ENCODE measurements at regions not wholly inside any gene's neighbourhood (a gene's known extent, or its start where the extent isn't known, plus 50 kb on each side); places are given as distances from the start of the nearest gene placed in this dataset.

GRCh38 chr3:67781871-67782270 is 127.5 kb upstream of the SUCLG2 start:
- DNase-seq, result no peak

DNA sequence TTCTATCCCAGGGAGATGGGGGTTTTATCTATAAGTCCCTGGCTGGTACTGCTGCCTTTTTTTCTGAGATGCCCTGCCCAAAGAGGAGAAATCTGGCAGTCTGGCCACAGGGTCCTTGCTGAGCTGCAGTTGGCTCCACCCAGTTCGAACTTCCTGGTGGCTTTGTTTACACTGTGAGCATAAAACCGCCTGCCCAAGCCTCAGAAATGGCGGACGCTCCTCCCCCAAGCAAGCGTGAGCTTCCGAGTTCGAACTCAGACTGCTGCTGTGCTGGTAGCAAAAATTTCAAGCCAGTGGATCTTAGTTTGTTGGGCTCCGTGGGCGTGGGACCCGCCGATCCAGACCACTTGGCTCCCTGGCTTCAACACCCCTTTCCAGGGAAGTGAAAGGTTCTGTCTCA is 126.8 kb upstream of the SUCLG2 start:
- DNase-seq, result no peak

DNA sequence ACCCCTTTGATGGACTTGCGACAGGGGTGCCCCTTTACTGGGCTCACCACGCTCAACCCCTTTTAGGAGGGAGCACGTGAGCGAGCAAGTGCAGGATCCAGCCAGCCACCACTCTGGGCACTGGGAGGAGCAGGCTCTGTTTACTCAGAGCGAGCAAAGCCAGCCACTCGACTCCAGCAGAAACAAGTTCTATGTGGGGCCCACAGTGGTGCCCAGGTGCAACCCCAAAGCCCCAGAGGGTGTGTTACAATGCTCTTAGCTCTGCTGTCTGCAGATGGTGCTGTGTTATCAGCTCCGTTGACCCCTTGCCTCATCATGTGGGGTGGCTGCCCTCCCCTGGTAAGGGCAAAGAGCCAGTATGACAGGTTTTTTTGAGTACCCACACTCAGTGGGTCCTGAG is 120.3 kb upstream of the SUCLG2 start:
- no peak for DNase-seq

DNA sequence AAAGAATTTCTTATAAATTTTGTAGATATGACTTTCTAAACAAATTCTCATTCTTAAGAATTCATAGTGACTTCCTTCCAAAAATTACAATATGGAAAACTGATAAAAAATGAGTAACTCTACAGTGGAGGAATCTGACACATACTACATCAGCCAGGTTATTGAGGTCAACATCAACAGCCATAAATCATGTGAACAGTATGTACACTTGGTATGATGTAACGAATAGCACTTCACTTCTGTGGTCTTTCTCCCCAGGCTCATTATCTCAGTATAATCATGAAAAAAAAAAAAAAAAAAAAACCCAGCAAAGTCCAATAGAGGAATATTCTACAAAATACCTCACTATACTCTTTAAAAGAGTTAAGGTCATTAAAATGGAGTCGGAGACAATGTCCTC is 111.2 kb upstream of the SUCLG2 start:
- DNase-seq, result no peak

GRCh38 chr3:67745296-67745695 is 90.9 kb upstream of the SUCLG2 start:
- no peak for DNase-seq

DNA sequence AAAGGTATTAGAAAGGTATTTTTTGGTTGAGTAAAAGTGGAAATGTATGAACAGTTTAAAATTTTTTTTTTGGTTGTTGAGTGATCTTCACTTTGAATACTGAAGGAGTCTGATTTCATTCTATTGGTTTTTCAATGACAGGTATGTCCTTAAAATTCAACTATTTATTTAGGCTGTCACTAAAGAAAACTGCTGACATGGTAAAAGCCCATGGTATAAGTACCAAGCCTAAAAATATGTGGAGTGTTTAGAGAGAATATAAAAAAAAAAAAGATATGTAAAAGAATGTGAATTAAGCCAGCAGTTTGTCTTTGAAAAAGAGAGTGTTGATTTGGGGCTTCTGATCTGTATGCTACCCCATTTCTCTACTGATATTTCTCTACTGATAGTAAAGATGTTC is 90.3 kb upstream of the SUCLG2 start:
- no peak for DNase-seq

GRCh38 chr3:67739851-67740250 is 85.4 kb upstream of the SUCLG2 start:
- no peak for DNase-seq

DNA sequence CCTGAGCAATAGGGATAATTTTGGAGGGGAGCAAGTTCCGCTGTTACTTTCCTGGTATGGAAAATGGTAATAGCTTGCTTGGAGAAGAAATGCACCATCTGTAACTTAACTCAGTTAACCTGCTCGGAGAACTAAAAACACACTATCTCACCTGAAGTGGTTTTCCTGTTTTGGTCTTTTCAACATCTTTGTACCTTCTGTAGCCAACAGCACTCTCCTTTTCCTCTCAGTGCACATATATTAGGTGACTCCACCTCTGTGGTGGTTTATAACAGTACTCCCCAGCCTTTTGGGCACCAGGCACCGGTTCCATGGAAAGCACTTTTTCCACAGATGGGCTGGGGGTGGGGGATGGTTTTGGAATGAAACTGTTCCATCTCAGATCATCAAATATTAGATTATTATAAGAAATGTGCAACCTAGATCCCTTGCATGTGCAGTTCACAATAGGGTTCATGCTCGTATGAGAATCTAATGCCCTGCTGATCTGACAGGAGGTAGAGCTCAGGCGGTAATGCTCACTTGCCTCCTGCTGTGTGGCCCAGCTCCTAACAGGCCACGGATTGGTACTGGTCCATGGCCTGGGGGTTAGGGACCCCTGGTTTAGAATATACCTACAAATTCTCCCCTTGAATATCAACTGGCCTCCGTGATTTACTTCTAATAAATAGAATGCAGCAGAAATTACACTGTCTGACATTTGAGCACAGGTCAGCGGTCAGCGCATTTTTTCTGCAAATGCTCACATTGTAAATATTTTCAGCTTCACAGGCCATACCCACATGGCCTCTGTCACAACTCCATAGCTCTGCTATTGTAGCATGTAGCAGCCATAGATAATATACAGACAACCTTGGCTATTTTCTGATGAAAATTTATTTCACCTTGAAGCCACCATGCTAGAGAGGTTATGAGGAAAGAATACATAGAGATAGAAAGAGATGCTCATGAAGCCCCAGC is 83.8 kb upstream of the SUCLG2 start:
- no peak for DNase-seq

- no peak for DNase-seq
Measured at GRCh38 chr3:67737140-67737539, 82.7 kb upstream of the SUCLG2 start.

DNA sequence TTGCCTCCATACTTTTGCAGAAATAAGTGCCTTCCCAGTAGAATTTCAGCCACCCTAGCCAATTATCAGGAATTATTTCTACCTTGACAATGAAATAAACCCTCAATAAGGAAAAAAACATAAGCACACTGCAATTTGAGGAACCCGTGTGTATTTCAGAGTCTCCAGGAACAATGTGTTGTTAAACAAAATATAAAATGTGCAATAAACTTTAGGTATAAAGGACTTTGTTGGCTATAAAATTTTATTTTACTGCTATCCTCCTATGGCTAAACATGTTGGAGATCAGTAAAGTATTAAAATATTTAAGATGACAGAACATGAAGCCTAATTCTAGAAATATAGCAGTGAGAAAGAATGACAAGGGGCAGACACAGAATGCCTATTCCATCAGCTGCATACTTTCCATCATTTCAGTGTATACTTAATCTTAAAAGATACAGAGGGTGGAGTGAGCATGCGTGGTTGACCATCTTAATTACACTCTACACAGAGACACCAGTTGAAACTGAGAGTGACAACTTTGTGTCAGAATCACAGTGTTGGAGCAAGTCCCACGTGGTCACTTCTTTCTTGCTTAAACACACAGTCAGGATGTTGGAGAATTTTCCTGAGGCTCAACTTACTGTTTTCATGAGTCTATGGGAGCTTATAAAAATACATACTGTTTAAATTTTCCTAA is 79.0 kb upstream of the SUCLG2 start:
- no peak for DNase-seq

- no peak for DNase-seq
Measured at GRCh38 chr3:67724434-67724833, 70.0 kb upstream of the SUCLG2 start.

DNA sequence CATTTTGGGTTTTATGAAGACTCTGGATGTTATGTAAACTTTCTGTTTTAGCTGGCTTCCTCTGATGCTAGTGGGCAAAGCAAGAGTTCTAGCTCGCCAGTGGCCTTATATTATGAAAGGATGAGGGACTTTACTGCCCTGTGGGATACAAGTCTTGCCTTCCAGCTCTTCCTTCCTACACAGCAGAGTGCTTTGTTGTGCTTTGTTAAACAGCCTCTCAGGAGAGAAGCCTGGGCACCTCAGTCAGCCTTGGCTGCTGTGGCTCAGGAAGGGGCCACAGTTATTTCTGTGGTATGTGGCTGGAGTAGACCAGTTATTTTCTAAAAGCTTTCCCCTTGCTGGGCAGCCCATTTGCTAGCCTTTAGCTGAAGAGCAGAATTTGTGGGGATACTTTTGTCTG is 69.5 kb upstream of the SUCLG2 start:
- DNase-seq, result no peak

DNA sequence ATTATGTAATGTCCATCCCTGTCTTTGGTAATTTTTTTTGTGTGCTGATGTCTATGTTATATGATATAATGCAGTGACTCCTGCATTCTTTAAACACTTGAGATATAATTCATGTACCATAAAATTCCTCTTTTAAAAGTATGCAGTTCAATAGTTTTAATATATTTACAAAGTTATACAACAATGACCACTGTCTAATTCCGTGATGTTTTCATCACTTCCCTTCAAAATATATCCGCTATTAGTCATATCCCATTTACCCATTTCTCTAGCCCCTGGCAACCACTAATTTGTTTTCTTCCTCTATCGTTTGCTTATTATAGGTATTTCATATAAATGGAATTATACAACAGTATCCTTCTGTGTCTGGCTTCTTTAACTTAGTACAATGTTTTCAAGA is 64.9 kb upstream of the SUCLG2 start:
- no peak for DNase-seq

DNA sequence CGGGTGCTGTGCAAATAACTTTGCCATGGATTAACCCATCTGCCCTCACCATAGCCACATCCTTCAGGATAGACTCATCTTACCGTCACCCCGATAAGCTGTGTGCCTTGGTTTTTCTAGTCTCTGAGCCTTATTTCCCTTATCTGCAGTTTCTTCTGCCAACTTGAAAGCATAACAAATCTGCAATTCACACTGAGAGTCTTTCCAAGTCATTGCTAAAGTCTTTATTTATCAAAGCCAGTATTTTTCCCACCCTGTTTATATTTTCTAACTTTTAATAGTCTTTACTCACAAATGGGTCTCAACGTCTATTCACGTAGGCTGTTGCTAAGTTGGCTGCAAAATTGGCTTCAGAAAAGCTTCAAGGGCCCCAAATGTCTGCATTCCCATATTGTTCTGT is 61.6 kb upstream of the SUCLG2 start:
- DNase-seq, result no peak

DNA sequence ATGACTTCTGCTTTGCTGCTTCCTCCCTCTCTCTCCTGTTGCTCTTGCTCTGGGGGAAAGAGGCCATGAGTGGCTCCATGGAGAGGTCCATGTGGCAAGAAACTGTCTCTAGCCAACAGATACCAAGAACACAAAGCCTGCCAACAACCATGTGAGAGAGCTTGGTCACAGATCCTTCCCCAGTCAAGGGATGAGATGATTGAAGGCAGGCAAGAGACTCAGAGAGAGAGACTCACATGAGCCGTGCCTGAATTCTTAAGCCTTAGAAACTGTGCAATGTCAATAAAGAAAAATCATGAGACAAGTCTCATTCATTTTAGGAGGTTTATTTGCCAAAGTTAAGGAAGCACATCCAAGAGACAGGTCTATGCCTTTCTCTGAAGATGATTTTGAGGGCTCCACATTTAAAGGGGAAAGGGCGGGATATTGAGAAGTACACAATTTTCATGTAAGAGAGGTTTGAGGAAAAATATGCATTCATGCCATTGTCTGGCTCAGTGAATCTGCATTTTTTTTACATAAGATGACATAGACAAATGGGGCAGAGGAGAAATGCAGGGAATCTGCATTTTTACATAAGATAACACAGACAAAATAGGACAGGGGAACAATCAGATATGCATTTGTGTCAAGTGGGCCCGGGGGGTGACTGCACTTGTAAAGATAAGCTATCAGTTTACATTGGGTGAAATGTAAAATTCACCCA is 59.5 kb upstream of the SUCLG2 start:
- DNase-seq, result no peak

- no peak for DNase-seq
Measured at GRCh38 chr3:67712259-67712658, 57.8 kb upstream of the SUCLG2 start.

DNA sequence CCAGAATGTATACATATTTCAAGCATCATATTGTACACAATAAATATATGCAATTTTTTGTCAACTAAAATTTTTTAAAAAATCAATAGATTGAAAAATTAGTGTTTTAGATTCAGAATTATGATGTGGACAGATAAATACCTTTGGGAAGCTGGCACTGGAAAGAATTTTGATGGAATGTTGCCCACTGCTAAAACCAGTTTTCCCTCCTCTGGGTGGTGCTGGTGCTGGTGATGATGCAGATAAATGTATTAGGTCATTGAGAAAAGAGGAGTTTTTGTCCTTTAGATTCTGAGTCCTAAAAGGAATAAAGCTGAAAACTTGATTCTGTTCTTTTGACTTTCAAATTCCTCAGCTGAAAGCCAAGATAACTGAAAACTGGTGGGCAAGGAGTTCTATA is 56.0 kb upstream of the SUCLG2 start:
- no peak for DNase-seq

- DNase-seq, result no peak
Measured at GRCh38 chr3:67706934-67707333, 52.5 kb upstream of the SUCLG2 start.

GRCh38 chr3:67704322-67704721 is 49.9 kb upstream of the SUCLG2 start:
- no peak for DNase-seq
